ENCODE measurements at regions not wholly inside any gene's neighbourhood (a gene's known extent, or its start where the extent isn't known, plus 50 kb on each side); places are given as distances from the start of the nearest gene placed in this dataset.
"Not testable (repeated sequence)": the region's sequence is repeated elsewhere in the genome, so short reads cannot be mapped to it uniquely, and the experiment has no call there.

DNA sequence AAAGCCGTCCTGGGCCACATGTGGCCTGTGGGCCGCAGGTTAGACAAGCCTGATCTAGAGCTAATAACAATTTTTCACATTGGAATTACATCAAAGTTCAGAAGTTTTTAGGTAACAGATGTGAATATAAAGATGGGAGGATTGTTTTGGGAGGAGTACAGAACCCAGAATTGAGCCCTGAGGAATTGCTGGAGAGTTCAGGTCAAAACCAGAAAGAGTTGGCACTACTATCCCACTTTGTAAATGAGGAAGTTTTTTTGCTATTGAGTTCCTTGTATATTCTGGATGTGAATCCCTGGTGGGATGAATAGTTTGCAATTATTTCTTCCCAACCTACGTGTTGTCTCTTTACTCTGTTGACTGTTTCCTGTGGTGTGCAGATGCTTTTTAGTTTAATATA is 109.5 kb upstream of the LIPC start:
- no peaks in the 10 kb centered on the region for H3K27me3 ChIP-seq (ENCODE audit: low read depth, low read length)
- no peaks in the 10 kb centered on the region for H3K36me3 ChIP-seq (replicated peaks; ENCODE audit: low read depth, low read length)
- no peaks in the 10 kb centered on the region for H3K9me3 ChIP-seq (ENCODE audit: insufficient read depth, low read length)
- H3K9ac ChIP-seq (ENCODE audit: low read length): no peak overlapping the region
- H3K79me2 ChIP-seq (ENCODE audit: low read length): no peaks in the 10 kb centered on the region
- H4K20me1 ChIP-seq (ENCODE audit: insufficient read depth, low read length): no peaks in the 10 kb centered on the region
- H3K27ac ChIP-seq (ENCODE audit: low read length): no peak overlapping the region
- no peak overlapping the region for H2AFZ ChIP-seq (ENCODE audit: low read depth, low read length)
- no peak overlapping the region for H3K4me3 ChIP-seq (ENCODE audit: low read length)
- no peak overlapping the region for H3K4me2 ChIP-seq (ENCODE audit: low read length)
- H3K4me1 ChIP-seq (ENCODE audit: low read length): no peaks in the 10 kb centered on the region
- TF ChIP-seq EZH2phosphoT487 (IDR thresholded peaks at IDR 0.05; ENCODE audit: low read depth): no peak
- TF ChIP-seq, protein P1, sequence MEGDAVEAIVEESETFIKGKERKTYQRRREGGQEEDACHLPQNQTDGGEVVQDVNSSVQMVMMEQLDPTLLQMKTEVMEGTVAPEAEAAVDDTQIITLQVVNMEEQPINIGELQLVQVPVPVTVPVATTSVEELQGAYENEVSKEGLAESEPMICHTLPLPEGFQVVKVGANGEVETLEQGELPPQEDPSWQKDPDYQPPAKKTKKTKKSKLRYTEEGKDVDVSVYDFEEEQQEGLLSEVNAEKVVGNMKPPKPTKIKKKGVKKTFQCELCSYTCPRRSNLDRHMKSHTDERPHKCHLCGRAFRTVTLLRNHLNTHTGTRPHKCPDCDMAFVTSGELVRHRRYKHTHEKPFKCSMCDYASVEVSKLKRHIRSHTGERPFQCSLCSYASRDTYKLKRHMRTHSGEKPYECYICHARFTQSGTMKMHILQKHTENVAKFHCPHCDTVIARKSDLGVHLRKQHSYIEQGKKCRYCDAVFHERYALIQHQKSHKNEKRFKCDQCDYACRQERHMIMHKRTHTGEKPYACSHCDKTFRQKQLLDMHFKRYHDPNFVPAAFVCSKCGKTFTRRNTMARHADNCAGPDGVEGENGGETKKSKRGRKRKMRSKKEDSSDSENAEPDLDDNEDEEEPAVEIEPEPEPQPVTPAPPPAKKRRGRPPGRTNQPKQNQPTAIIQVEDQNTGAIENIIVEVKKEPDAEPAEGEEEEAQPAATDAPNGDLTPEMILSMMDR (IDR thresholded peaks at IDR 0.05; ENCODE audit: low read depth, low read length): no peak

DNA sequence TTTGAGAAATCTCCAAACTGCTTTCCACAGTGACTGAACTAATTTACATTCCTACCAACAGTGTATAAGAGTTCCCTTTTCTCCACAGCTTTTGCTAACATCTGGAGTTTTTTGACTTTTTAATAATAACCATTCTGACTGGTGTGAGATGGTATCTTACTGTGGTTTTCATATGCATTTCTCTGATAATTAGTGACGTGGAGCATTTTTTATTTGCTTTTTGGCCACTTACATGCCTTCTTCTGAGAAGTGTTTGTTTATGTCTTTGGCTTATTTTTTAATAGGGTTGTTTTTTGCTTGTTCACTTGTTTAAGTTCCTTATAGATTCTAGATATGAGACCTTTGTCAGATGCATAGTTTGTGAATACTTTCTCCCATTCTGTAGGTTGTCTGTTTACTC is 108.5 kb upstream of the LIPC start:
- not testable (repeated sequence) for H3K79me2 ChIP-seq (ENCODE audit: low read length); H3K4me3 ChIP-seq (ENCODE audit: low read length); H3K4me2 ChIP-seq (ENCODE audit: low read length); H3K9ac ChIP-seq (ENCODE audit: low read length); H3K4me1 ChIP-seq (ENCODE audit: low read length); H3K36me3 ChIP-seq (replicated peaks; ENCODE audit: low read depth, low read length); H3K9me3 ChIP-seq (ENCODE audit: insufficient read depth, low read length); H3K27ac ChIP-seq (ENCODE audit: low read length); H2AFZ ChIP-seq (ENCODE audit: low read depth, low read length); H3K27me3 ChIP-seq (ENCODE audit: low read depth, low read length); H4K20me1 ChIP-seq (ENCODE audit: insufficient read depth, low read length)

DNA sequence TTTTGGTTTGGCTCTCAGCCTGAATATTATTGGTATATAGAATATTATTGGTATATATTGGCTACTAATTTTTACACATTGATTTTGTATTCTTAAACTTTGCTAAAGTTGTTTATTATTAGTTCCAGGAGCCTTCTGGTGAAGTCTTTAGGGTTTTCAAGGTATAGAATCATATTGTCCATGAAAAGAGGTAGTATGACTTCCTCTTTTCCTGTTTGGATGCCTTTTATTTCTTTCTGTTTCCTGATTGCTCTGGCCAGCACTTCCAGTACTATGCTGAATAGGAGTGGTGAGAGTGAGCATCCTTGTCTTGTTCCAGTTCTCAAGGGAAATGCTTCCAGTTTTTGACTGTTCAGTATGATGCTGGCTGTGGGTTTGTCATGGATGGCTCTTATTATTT is 107.3 kb upstream of the LIPC start:
- no peak overlapping the region for H3K4me3 ChIP-seq (ENCODE audit: low read length)
- H4K20me1 ChIP-seq (ENCODE audit: insufficient read depth, low read length): no peaks in the 10 kb centered on the region
- no peak overlapping the region for H3K4me2 ChIP-seq (ENCODE audit: low read length)
- TF ChIP-seq, protein P1 (IDR thresholded peaks at IDR 0.05; ENCODE audit: low read depth, low read length): no peak
- no peak for TF ChIP-seq EZH2phosphoT487 (IDR thresholded peaks at IDR 0.05; ENCODE audit: low read depth)
- no peaks in the 10 kb centered on the region for H3K4me1 ChIP-seq (ENCODE audit: low read length)
- H2AFZ ChIP-seq (ENCODE audit: low read depth, low read length): no peak overlapping the region
- H3K36me3 ChIP-seq (replicated peaks; ENCODE audit: low read depth, low read length): no peaks in the 10 kb centered on the region
- 0 out of 2 replicates have a peak, but pooled peaks cover 3% of the 10 kb centered on the region for H3K9me3 ChIP-seq (ENCODE audit: insufficient read depth, low read length)
- no peak overlapping the region for H3K9ac ChIP-seq (ENCODE audit: low read length)
- H3K27ac ChIP-seq (ENCODE audit: low read length): no peak overlapping the region
- H3K27me3 ChIP-seq (ENCODE audit: low read depth, low read length): no peaks in the 10 kb centered on the region
- no peaks in the 10 kb centered on the region for H3K79me2 ChIP-seq (ENCODE audit: low read length)

DNA sequence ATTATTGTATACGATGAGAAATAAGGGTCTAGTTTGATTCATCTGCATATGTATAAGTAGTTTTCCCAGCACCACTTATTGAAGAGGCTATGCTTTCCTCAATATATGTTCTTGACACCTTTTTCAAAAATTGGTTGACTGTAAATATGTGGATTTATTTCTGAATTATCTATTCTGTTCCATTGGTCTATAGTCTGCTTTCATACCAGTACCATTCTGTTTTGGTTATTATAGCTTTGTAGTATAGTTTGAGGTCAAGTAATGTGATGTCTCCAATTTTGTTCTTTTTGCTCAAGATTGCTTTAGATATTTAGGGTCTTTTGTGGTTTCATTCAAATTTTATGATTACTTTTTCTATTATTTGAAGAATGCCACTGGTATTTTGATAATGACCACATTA is 103.8 kb upstream of the LIPC start:
- Histone ChIP-seq H3K27ac (ENCODE audit: low read length) (no peak overlapping the region), H3K27me3 (ENCODE audit: low read depth, low read length) (no peaks in the 10 kb centered on the region), H3K36me3 (replicated peaks; ENCODE audit: low read depth, low read length) (no peaks in the 10 kb centered on the region), H3K9ac (ENCODE audit: low read length) (no peak overlapping the region), H3K79me2 (ENCODE audit: low read length) (no peaks in the 10 kb centered on the region), H3K9me3 (ENCODE audit: insufficient read depth, low read length) (0 out of 2 replicates have a peak, but pooled peaks cover 3% of the 10 kb centered on the region), H4K20me1 (ENCODE audit: insufficient read depth, low read length) (no peaks in the 10 kb centered on the region), H3K4me1 (ENCODE audit: low read length) (peaks cover 15% of the 10 kb centered on the region), H2AFZ (ENCODE audit: low read depth, low read length) (no peak overlapping the region), H3K4me3 (ENCODE audit: low read length) (no peak overlapping the region), H3K4me2 (ENCODE audit: low read length) (no peak overlapping the region)
- no peak for TF ChIP-seq EZH2phosphoT487 (IDR thresholded peaks at IDR 0.05; ENCODE audit: low read depth)
- TF ChIP-seq, protein P1 (IDR thresholded peaks at IDR 0.05; ENCODE audit: low read depth, low read length): no peak

DNA sequence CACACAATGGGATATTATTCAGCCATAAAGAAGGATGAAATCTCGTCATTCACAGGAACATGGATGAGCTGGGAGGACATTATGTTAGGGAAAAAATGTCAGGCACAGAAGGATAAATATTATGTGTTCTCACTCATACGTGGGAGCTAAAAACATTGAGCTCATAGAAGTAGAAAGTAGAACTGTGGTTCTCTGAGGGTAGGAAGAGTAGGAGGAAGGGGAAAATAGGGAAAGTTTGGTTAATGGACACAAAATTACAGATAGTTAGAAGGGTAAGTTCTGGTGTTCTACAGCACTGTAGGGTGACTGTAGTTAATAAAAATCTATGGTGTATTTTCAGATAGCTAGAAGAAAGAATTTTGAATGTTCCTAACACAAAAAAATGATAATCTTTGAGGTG is 102.6 kb upstream of the LIPC start:
- Histone ChIP-seq H3K4me1 (ENCODE audit: low read length) (peaks cover 21% of the 10 kb centered on the region), H3K27me3 (ENCODE audit: low read depth, low read length) (no peaks in the 10 kb centered on the region), H4K20me1 (ENCODE audit: insufficient read depth, low read length) (no peaks in the 10 kb centered on the region), H3K27ac (ENCODE audit: low read length) (no peak overlapping the region), H3K36me3 (replicated peaks; ENCODE audit: low read depth, low read length) (no peaks in the 10 kb centered on the region), H3K4me3 (ENCODE audit: low read length) (no peak overlapping the region), H3K9me3 (ENCODE audit: insufficient read depth, low read length) (0 out of 2 replicates have a peak, but pooled peaks cover 3% of the 10 kb centered on the region), H3K9ac (ENCODE audit: low read length) (no peak overlapping the region), H2AFZ (ENCODE audit: low read depth, low read length) (no peak overlapping the region), H3K79me2 (ENCODE audit: low read length) (no peaks in the 10 kb centered on the region), H3K4me2 (ENCODE audit: low read length) (no peak overlapping the region)
- TF ChIP-seq EZH2phosphoT487 (IDR thresholded peaks at IDR 0.05; ENCODE audit: low read depth): no peak
- TF ChIP-seq, protein P1 (IDR thresholded peaks at IDR 0.05; ENCODE audit: low read depth, low read length): no peak

Measured in OCI-LY3 (cell line).